HFF-Myc (cell line): ENCODE measurements at regions not wholly inside any gene's neighbourhood (a gene's known extent, or its start where the extent isn't known, plus 50 kb on each side); places are given as distances from the start of the nearest gene placed in this dataset.
"Not testable (repeated sequence)": the region's sequence is repeated elsewhere in the genome, so short reads cannot be mapped to it uniquely, and the experiment has no call there.

Experiments used
- DNase-seq: peaks from one replicate; pipeline ENCODE4 v3.0.0-alpha.2; 2011; ENCODE audit warnings: low read depth; ENCODE audit errors: extremely low read depth
- H3K4me3 ChIP-seq: replicated peaks from 2 replicates; pipeline ENCODE4 v1.5.1; 2011; ENCODE audit warnings: low read depth, mild to moderate bottlenecking, control low read depth, low read length
- TF ChIP-seq, protein P1 (sequence below): IDR thresholded peaks from 2 replicates; pipeline ENCODE4 v1.5.1; 2012; ENCODE audit warnings: mild to moderate bottlenecking, low read depth, low read length, control low read depth; ENCODE audit errors: missing control alignments

DNA sequence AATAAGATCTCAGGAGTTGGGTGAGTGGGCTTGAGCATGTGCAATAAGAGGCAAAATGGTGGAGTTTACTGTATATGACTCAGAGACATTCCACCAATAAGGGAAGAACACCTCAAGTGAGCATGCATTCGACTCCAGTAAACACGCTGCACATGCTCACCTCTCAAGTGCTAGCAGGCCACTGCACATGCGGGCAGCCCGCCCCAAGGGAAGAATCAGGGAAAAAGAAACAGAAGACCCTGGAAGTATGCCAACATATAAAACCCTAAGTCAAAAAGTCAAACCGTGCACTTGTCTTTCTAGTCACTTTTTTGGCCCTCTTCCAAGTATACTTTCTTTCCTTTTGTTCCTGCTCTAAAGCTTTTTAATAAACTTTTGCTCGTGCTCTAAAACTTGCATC, 245.3 kb upstream of the RASA1 start:
- no peak for DNase-seq
- TF ChIP-seq, protein P1, sequence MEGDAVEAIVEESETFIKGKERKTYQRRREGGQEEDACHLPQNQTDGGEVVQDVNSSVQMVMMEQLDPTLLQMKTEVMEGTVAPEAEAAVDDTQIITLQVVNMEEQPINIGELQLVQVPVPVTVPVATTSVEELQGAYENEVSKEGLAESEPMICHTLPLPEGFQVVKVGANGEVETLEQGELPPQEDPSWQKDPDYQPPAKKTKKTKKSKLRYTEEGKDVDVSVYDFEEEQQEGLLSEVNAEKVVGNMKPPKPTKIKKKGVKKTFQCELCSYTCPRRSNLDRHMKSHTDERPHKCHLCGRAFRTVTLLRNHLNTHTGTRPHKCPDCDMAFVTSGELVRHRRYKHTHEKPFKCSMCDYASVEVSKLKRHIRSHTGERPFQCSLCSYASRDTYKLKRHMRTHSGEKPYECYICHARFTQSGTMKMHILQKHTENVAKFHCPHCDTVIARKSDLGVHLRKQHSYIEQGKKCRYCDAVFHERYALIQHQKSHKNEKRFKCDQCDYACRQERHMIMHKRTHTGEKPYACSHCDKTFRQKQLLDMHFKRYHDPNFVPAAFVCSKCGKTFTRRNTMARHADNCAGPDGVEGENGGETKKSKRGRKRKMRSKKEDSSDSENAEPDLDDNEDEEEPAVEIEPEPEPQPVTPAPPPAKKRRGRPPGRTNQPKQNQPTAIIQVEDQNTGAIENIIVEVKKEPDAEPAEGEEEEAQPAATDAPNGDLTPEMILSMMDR = no peak
- no peak overlapping the region for H3K4me3 ChIP-seq

DNA sequence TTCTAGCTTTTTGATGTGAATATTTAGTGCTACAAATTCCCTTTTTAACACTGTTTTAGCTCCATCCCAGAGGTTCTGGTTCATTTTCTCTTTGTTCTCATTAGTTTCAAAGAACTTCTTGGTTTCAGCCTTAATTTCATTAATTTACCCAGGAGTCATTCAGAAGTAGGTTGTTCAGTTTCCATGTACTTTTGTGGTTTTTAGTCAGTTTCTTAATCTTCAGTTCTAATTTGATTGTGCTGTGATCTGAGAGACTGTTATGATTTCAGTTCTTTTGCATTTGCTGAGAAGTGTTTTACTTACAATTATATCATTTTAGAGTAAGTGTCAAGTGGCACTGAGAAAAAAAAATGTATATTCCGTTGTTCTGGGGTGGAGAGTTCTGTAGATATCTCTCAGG, 240.1 kb upstream of the RASA1 start:
- DNase-seq = no peak
- TF ChIP-seq, protein P1 = no peak
- H3K4me3 ChIP-seq = no peak overlapping the region

DNA sequence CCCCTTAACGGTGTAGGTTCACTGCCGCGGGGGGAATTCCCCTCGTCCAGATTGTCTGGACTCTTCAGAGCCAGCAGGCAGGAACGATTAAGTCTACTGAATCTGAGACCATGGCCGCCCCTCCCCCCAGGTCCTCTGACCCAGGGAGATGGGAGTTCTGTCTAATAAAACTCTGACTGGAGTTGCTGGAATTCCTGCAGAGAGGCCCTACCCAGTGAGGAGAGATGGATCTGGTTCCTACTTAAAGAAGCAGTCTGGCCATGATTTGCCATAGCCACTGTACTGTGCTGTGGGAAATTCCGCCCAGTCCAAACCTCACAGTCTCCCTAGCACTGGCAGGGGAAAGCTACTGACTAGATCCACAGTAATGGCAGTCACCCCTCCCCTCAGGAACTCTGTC, 237.7 kb upstream of the RASA1 start:
- no peak overlapping the region for H3K4me3 ChIP-seq
- DNase-seq = no peak
- TF ChIP-seq, protein P1 = no peak

DNA sequence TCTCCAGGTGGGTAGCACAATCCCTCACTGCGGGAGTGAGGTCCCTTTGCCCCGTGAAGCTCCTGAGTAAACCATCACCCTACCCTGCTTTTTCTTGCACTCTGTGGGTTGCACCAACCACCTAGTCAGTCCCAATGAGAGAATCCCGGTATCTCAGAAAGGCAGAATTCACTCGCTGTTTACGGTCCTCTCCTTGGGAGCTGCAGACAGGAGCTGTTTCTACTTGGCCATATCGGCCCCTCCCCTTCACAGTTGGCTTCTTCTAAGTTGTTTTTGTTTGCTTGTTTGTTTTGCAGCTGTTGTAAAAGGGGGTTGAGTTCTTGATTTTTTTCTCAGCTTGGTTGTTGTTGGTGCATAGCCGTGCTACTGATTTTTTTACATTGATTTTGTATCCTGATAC, 237.0 kb upstream of the RASA1 start:
- DNase-seq = no peak
- TF ChIP-seq, protein P1 = no peak
- no peak overlapping the region for H3K4me3 ChIP-seq

DNA sequence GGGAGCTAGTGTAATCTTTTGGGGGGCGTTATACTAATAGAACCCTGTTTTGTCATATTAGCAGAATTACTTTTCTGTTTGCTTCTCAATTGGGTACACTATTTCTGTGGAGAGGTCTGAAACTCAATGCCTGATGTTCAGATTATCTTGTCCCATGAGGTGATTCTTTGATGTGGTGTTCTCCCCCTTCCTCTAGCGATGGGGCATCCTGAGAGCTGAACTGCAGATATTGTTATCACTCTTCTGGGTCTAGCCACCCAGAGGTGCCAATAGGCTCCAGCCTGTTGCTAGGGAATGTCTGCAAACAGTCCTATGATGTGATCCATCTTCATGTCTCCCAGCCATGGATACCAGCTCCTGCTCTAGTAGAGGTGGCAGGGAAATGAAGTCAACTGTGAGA, 233.1 kb upstream of the RASA1 start:
- TF ChIP-seq, protein P1 = no peak
- DNase-seq = no peak
- no peak overlapping the region for H3K4me3 ChIP-seq

DNA sequence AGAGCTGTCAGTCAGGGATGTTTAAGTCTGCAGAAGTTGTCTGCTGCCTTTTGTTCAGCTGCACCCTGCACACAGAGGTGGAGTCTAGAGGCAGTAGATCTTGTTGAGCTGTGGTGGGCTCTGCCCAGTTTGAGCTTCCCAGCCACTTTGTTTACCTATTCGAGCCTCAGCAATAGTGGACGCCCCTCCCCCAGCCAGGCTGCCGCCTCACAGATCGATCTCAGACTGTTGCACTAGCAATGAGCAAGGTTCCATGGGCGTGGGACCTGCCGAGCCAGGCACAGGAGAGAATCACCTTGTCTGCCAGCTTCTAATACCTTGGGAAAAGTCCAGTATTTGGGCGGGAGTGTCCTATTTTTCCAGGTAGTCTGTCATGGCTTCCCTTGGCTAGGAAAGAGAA, 225.1 kb upstream of the RASA1 start:
- TF ChIP-seq, protein P1 = no peak
- H3K4me3 ChIP-seq = no peak overlapping the region
- no peak for DNase-seq

DNA sequence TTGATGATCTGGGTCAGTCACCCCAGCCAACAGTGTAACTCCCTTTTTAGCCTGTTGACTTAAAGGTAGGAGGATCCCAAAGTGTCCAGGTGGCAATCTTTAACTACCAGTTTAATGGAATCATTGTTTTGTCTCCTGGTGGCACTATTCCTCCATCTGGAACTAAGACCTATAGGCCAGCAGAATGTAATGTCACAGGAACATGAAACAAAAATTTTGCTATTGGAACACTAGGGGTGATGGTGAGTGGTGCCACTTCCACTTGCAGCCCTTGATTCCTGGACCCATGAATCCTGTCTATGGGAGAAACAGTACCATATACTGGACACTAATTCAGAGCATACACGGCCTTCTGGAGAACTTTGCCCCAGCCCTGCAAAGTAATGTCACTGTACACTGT, 219.5 kb upstream of the RASA1 start:
- TF ChIP-seq, protein P1 = no peak
- no peak overlapping the region for H3K4me3 ChIP-seq
- DNase-seq = peak; percentile 12

DNA sequence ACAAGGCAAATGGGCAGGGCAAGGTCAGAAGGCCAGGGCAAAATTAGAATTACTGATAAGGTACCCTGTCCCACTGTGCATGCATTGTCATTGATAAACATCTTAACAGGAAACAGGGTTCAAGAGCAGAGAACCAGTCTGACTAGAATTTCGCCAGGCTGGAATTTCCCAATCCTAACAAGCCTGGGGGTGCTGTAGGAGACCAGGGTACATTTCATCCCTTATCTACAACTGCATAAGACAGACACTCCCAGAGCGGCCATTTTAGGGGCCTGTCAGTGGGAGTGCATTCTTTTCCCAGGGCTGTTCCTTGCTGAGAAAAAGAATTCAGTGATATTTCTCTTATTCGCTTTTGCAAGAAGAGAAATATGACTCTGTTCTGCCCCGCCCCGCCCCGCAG, 218.7 kb upstream of the RASA1 start:
- DNase-seq, H3K4me3 ChIP-seq: not testable (repeated sequence)
